Trophoblast cell (in vitro differentiated cells and primary cell): ENCODE measurements at regions not wholly inside any gene's neighbourhood (a gene's known extent, or its start where the extent isn't known, plus 50 kb on each side); places are given as distances from the start of the nearest gene placed in this dataset.

Experiments
- DNase-seq, 2 donors: peaks; one replicate each; pipeline ENCODE4 v3.0.0-alpha.2; 2016
- H2AFZ ChIP-seq: 2 replicates; pipeline ENCODE4 v1.6.1; 2013; ENCODE audit warnings: low read length, moderate library complexity, mild to moderate bottlenecking; ENCODE audit not compliant: insufficient read depth, poor library complexity
- H2AK5ac ChIP-seq: 2 replicates; pipeline ENCODE4 v1.6.1; 2013; ENCODE audit warnings: mild to moderate bottlenecking, low read length
- H2BK120ac ChIP-seq: 2 replicates; pipeline ENCODE4 v1.6.1; 2013; ENCODE audit warnings: low read length, mild to moderate bottlenecking, moderate library complexity; ENCODE audit not compliant: insufficient read depth, poor library complexity
- H2BK12ac ChIP-seq: 2 replicates; pipeline ENCODE4 v1.6.1; 2013; ENCODE audit warnings: mild to moderate bottlenecking, low read length, moderate library complexity
- H2BK5ac ChIP-seq: 2 replicates; pipeline ENCODE4 v1.6.1; 2013; ENCODE audit warnings: low read length, low read depth, moderate library complexity, mild to moderate bottlenecking; ENCODE audit not compliant: poor library complexity
- H3K14ac ChIP-seq: 2 replicates; pipeline ENCODE4 v1.6.1; 2013; ENCODE audit warnings: mild to moderate bottlenecking, low read length
- H3K18ac ChIP-seq: 2 replicates; pipeline ENCODE4 v1.6.1; 2013; ENCODE audit warnings: mild to moderate bottlenecking, low read length
- H3K23ac ChIP-seq: 2 replicates; pipeline ENCODE4 v1.6.1; 2013; ENCODE audit warnings: low read length
- H3K27ac ChIP-seq: 2 replicates; pipeline ENCODE4 v1.5.1; 2013; ENCODE audit warnings: low read depth, mild to moderate bottlenecking, inconsistent platforms, low read length, moderate library complexity
- H3K27me3 ChIP-seq: 2 replicates; pipeline ENCODE4 v1.6.1; 2013; ENCODE audit warnings: inconsistent platforms, mild to moderate bottlenecking, low read length, moderate library complexity; ENCODE audit not compliant: insufficient read depth
- H3K36me3 ChIP-seq, 2 experiments: 1 replicate in 1 of 2; 2 replicates in 1 of 2; pipeline ENCODE4 v1.6.1; 2013; ENCODE audit warnings: low read length in 2 of 2, mild to moderate bottlenecking in 2 of 2, moderate library complexity in 1 of 2; ENCODE audit not compliant: insufficient read depth in 2 of 2, control insufficient read depth in 1 of 2
- H3K4ac ChIP-seq: 2 replicates; pipeline ENCODE4 v1.6.1; 2013; ENCODE audit warnings: low read depth, mild to moderate bottlenecking, low read length, moderate library complexity
- H3K4me1 ChIP-seq, 2 experiments: 1 replicate in 1 of 2; 2 replicates in 1 of 2; pipeline ENCODE4 v1.6.1; 2013; ENCODE audit warnings: low read length in 2 of 2, mild to moderate bottlenecking in 2 of 2, moderate library complexity in 1 of 2; ENCODE audit not compliant: insufficient read depth in 2 of 2, control insufficient read depth in 1 of 2
- H3K4me2 ChIP-seq: 2 replicates; pipeline ENCODE4 v1.6.1; 2013; ENCODE audit warnings: inconsistent platforms, mild to moderate bottlenecking, low read length, moderate library complexity
- H3K4me3 ChIP-seq: 2 replicates; pipeline ENCODE4 v1.5.1; 2013; ENCODE audit warnings: mild to moderate bottlenecking, low read depth, low read length, inconsistent platforms
- H3K79me1 ChIP-seq: one replicate; pipeline ENCODE4 v1.6.1; 2013; ENCODE audit warnings: low read length
- H3K79me2 ChIP-seq: 2 replicates; pipeline ENCODE4 v1.6.1; 2013; ENCODE audit warnings: low read length, mild to moderate bottlenecking; ENCODE audit not compliant: control insufficient read depth, insufficient read depth, poor library complexity
- H3K9ac ChIP-seq: 2 replicates; pipeline ENCODE4 v1.6.1; 2013; ENCODE audit warnings: mild to moderate bottlenecking, low read length
- H3K9me3 ChIP-seq: 2 replicates; pipeline ENCODE4 v1.6.1; 2013; ENCODE audit warnings: low read depth, mild to moderate bottlenecking, control low read depth, inconsistent platforms, low read length; ENCODE audit not compliant: insufficient read depth
- H4K12ac ChIP-seq: 2 replicates; pipeline ENCODE4 v1.6.1; 2013; ENCODE audit warnings: low read depth, mild to moderate bottlenecking, low read length, moderate library complexity
- H4K8ac ChIP-seq: 2 replicates; pipeline ENCODE4 v1.6.1; 2013; ENCODE audit warnings: low read depth, mild to moderate bottlenecking, low read length, moderate library complexity
- H4K91ac ChIP-seq: one replicate; pipeline ENCODE4 v1.6.1; 2013; ENCODE audit warnings: low read depth, mild to moderate bottlenecking, low read length, moderate library complexity
- WGBS: extraction: QIAGEN DNeasy Blood & Tissue Kit; methylation state at CpG from one replicate; pipeline ENCODE4 v1.1.7; 2013; ENCODE audit warnings: missing lambda C conversion rate; ENCODE audit not compliant: insufficient read length, insufficient coverage; ENCODE audit errors: extremely low coverage; 5-methylcytosine and 5-hydroxymethylcytosine counted together

- Histone ChIP-seq H4K8ac (no peak overlapping the region), H3K36me3 (no peaks in the 10 kb centered on the region), H2BK5ac (no peak overlapping the region), H2AK5ac (no peak overlapping the region), H3K23ac (no peak overlapping the region), H3K9ac (no peak overlapping the region), H3K9me3 (no peaks in the 10 kb centered on the region), H3K4me1 (no peaks in the 10 kb centered on the region), H3K4me3 (no peak overlapping the region), H3K79me1 (no peaks in the 10 kb centered on the region), H2BK120ac (no peak overlapping the region), H3K27ac (no peak overlapping the region), H3K79me2 (no peaks in the 10 kb centered on the region), H3K14ac (no peak overlapping the region), H3K18ac (no peak overlapping the region), H3K27me3 (no peaks in the 10 kb centered on the region), H2BK12ac (no peak overlapping the region), H2AFZ (no peak overlapping the region), H3K4me2 (no peak overlapping the region), H4K12ac (no peak overlapping the region), H4K91ac (no peak overlapping the region), H3K4ac (no peak overlapping the region)
- no peak for DNase-seq
- no CpG with 5 or more reads among the region's 1 CpG for whole genome bisulfite sequencing
Observed at GRCh38 chr4:52358883-52359321, 300.2 kb downstream of the USP46 start.

- Histone ChIP-seq H3K4me3 (no peak overlapping the region), H3K4ac (no peak overlapping the region), H3K36me3 (no peaks in the 10 kb centered on the region), H2AFZ (no peak overlapping the region), H3K14ac (no peak overlapping the region), H3K27me3 (no peaks in the 10 kb centered on the region), H3K4me2 (no peak overlapping the region), H3K79me2 (no peaks in the 10 kb centered on the region), H3K4me1 (peaks cover 3 to 13% of the 10 kb centered on the region in 2 experiments), H3K9ac (no peak overlapping the region), H3K27ac (no peak overlapping the region), H2AK5ac (no peak overlapping the region), H3K18ac (no peak overlapping the region), H2BK12ac (no peak overlapping the region), H3K79me1 (peaks cover 14% of the 10 kb centered on the region), H3K9me3 (no peaks in the 10 kb centered on the region), H4K8ac (no peak overlapping the region), H4K91ac (no peak overlapping the region), H2BK5ac (no peak overlapping the region), H3K23ac (no peak overlapping the region), H4K12ac (no peak overlapping the region), H2BK120ac (no peak overlapping the region)
- no peak for DNase-seq
- WGBS, result no CpG with 5 or more reads among the region's 5 CpGs
Observed at GRCh38 chr4:52366191-52366590, 292.9 kb downstream of the USP46 start.

DNA sequence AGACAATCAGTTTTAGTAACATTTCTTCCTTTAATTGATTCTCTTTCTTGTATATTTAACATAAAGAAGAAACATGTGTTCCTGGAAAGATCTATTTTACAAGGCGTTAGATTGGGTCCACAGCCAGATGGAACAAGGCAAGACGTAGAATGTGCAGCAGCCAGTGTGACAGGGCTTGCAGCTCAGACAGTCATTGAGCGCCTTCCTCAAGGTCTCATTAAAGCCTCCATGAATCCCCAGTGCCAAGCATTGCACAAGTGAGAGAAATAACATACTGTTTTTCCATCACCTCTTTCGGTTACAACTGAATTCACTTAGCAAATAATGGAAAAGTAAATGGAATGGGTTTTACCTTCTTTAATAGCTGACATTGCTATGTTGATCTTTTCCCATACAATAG is 292.5 kb downstream of the USP46 start:
- Histone ChIP-seq H3K9ac (no peak overlapping the region), H3K79me2 (no peaks in the 10 kb centered on the region), H2AFZ (no peak overlapping the region), H4K91ac (no peak overlapping the region), H3K14ac (no peak overlapping the region), H3K79me1 (peaks cover 15% of the 10 kb centered on the region), H3K4me3 (no peak overlapping the region), H3K27ac (no peak overlapping the region), H3K36me3 (no peaks in the 10 kb centered on the region), H2BK5ac (no peak overlapping the region), H3K4ac (no peak overlapping the region), H3K27me3 (no peaks in the 10 kb centered on the region), H3K4me2 (no peak overlapping the region), H4K12ac (no peak overlapping the region), H2AK5ac (no peak overlapping the region), H3K4me1 (peaks cover 3 to 13% of the 10 kb centered on the region in 2 experiments), H3K18ac (no peak overlapping the region), H4K8ac (no peak overlapping the region), H3K9me3 (no peaks in the 10 kb centered on the region), H2BK120ac (no peak overlapping the region), H2BK12ac (no peak overlapping the region), H3K23ac (no peak overlapping the region)
- WGBS, result no CpG with 5 or more reads among the region's 4 CpGs
- DNase-seq, result no peak

- Histone ChIP-seq H3K18ac (no peak overlapping the region), H3K4me3 (no peak overlapping the region), H3K23ac (no peak overlapping the region), H3K9ac (no peak overlapping the region), H3K79me2 (no peaks in the 10 kb centered on the region), H3K4ac (no peak overlapping the region), H4K12ac (no peak overlapping the region), H2AFZ (no peak overlapping the region), H3K36me3 (no peaks in the 10 kb centered on the region), H2AK5ac (no peak overlapping the region), H3K4me2 (no peak overlapping the region), H2BK5ac (no peak overlapping the region), H3K4me1 (peaks cover 3 to 13% of the 10 kb centered on the region in 2 experiments), H3K27me3 (no peaks in the 10 kb centered on the region), H3K79me1 (peaks cover 15% of the 10 kb centered on the region), H2BK120ac (no peak overlapping the region), H3K9me3 (no peaks in the 10 kb centered on the region), H2BK12ac (no peak overlapping the region), H4K91ac (no peak overlapping the region), H3K14ac (no peak overlapping the region), H3K27ac (no peak overlapping the region), H4K8ac (no peak overlapping the region)
- DNase-seq, result no peak
- no CpG with 5 or more reads among the region's 2 CpGs for WGBS
Observed at GRCh38 chr4:52367282-52367830, 291.7 kb downstream of the USP46 start.
